ENCODE measurements at regions not wholly inside any gene's neighbourhood (a gene's known extent, or its start where the extent isn't known, plus 50 kb on each side); places are given as distances from the start of the nearest gene placed in this dataset.

- no peak for TF ChIP-seq CTCF (conservative IDR thresholded peaks at IDR 0.05; ENCODE audit: low read depth, low read length)
- TF ChIP-seq EZH2 (IDR thresholded peaks at IDR 0.05; ENCODE audit: low read length, unreplicated experiment), result no peak
These were observed 71.9 kb downstream of the SOX11 start for GRCh38 chr2:5764041-5764440.
